Adrenal gland (tissue), 5 donors: ENCODE measurements at regions not wholly inside any gene's neighbourhood (a gene's known extent, or its start where the extent isn't known, plus 50 kb on each side); places are given as distances from the start of the nearest gene placed in this dataset.

Source experiments
- CTCF ChIP-seq, 6 experiments: fragments of 450-650 bp in 4 of 6; fragments of 200-600 bp in 2 of 6; sonication (generic) in 1 of 6; IDR thresholded peaks; 1 replicate in 5 of 6; 2 replicates in 1 of 6; pipeline versions ENCODE4 v1.5.1 to v1.8.0; 2016 to 2021; ENCODE audit warnings: antibody characterized with exemption in 6 of 6, mild to moderate bottlenecking in 2 of 6, moderate library complexity in 1 of 6
- POLR2A ChIP-seq, 2 donors: fragments of 450-650 bp; IDR thresholded peaks; one replicate each; pipeline ENCODE4 v1.6.1; 2017; ENCODE audit warnings: antibody characterized with exemption in 2 of 2, mild to moderate bottlenecking in 2 of 2, moderate library complexity in 1 of 2
- donor health status: DM: no; HTN: no; CAD: no.

GRCh38 chr3:34957677-34958076 lies 681.6 kb upstream of the ARPP21 start:
- no peak for TF ChIP-seq CTCF (IDR thresholded peaks at IDR 0.05)
- TF ChIP-seq POLR2A (IDR thresholded peaks at IDR 0.05), result no peak
